Panc1 (cell line): ENCODE measurements at regions not wholly inside any gene's neighbourhood (a gene's known extent, or its start where the extent isn't known, plus 50 kb on each side); places are given as distances from the start of the nearest gene placed in this dataset.

Source experiments
- ATAC-seq: fragments of 200-7000 bp; cut with Tn5 transposase; 2 replicates; pipeline ENCODE4 v1.9.1; 2020; ENCODE audit warnings: mild to moderate bottlenecking, moderate library complexity
- BruUV-seq: library from RNA; stranded (reverse); fragments of 400-500 nt; replicated peaks from 2 replicates; lab custom pipeline; 2021; lab: Mats Ljungman, UMichigan
- CTCF ChIA-PET: fragments of 300-600 bp; sonication (Branson Sonifier 250); formaldehyde crosslinking; loops from one replicate; lab custom pipeline; 2022; ENCODE audit warnings: antibody characterized with exemption; lab: Charles Lee
- POLR2A ChIA-PET: fragments of 300-600 bp; sonication (Branson Sonifier 250); formaldehyde crosslinking; loops from one replicate; lab custom pipeline; 2022; ENCODE audit warnings: antibody characterized with exemption; lab: Charles Lee
- DNase-seq: peaks from one replicate; pipeline ENCODE4 v3.0.0-alpha.2; 2010; ENCODE audit warnings: low read depth, low spot score
- H3K27ac ChIP-seq: 2 replicates; pipeline ENCODE4 v1.5.1; 2011; ENCODE audit warnings: mild to moderate bottlenecking, low read length, inconsistent platforms
- H3K27me3 ChIP-seq: fragments of 200-500 bp; sonication (Bioruptor generic); 2 replicates; pipeline ENCODE4 v1.6.0; 2014; ENCODE audit warnings: low read length, inconsistent platforms; ENCODE audit not compliant: control insufficient read depth, insufficient read depth
- H3K36me3 ChIP-seq: fragments of 200-500 bp; sonication (Bioruptor generic); 2 replicates; pipeline ENCODE4 v1.5.1; 2014; ENCODE audit warnings: inconsistent platforms, mild to moderate bottlenecking, low read length, moderate library complexity; ENCODE audit not compliant: control insufficient read depth, insufficient read depth
- H3K4me1 ChIP-seq: 2 replicates; pipeline ENCODE4 v1.5.1; 2011; ENCODE audit warnings: inconsistent platforms, mild to moderate bottlenecking, low read length, moderate library complexity; ENCODE audit not compliant: control insufficient read depth, insufficient read depth
- H3K4me3 ChIP-seq, 2 experiments: 2 replicates each; pipeline ENCODE4 v1.5.1; 2011 to 2012; ENCODE audit warnings: low read depth in 2 of 2, low read length in 2 of 2, mild to moderate bottlenecking in 2 of 2, inconsistent platforms in 1 of 2, moderate library complexity in 1 of 2
- H3K9me3 ChIP-seq: fragments of 200-500 bp; sonication (Bioruptor generic); 2 replicates; pipeline ENCODE4 v1.5.1; 2014; ENCODE audit warnings: low read depth, mild to moderate bottlenecking, inconsistent platforms, low read length, moderate library complexity; ENCODE audit not compliant: control insufficient read depth, insufficient read depth
- CTCF ChIP-seq: fragments of 450-650 bp; IDR thresholded peaks from 2 replicates; pipeline ENCODE4 v1.5.1; 2017; ENCODE audit warnings: mild to moderate bottlenecking
- POLR2AphosphoS5 ChIP-seq: IDR thresholded peaks from 2 replicates; pipeline ENCODE4 v1.6.1; 2012; ENCODE audit warnings: mild to moderate bottlenecking, low read depth, low read length, moderate library complexity
- SIN3A ChIP-seq: IDR thresholded peaks from 2 replicates; pipeline ENCODE4 v1.6.1; 2012; ENCODE audit warnings: low read depth, mild to moderate bottlenecking, low read length, moderate library complexity, borderline replicate concordance; ENCODE audit not compliant: insufficient read depth
- TCF7L2 ChIP-seq: IDR thresholded peaks from 2 replicates; pipeline ENCODE4 v1.6.1; 2011; ENCODE audit warnings: mild to moderate bottlenecking, low read depth, low read length, inconsistent platforms
- in situ Hi-C: cut with HindIII; loops from 2 replicates; pipeline ENCODE4 v1.10.0; 2016; ENCODE audit warnings: low sequenced_read_pairs, low pct_unique_long_range_greater_than_20kb
- intact Hi-C: fragments of 100-400 bp; cut with micrococcal nuclease; formaldehyde crosslinking; loops from one replicate; pipeline ENCODE4 v1.10.0; 2022; ENCODE audit not compliant: unreplicated experiment
- TF ChIP-seq, protein P1 (sequence below), 2 experiments: IDR thresholded peaks; 2 replicates each; pipeline ENCODE4 v1.6.1; 2011 to 2012; ENCODE audit warnings: low read depth in 2 of 2, control low read depth in 1 of 2, low read length in 1 of 2, mild to moderate bottlenecking in 1 of 2, moderate library complexity in 1 of 2; ENCODE audit not compliant: insufficient read depth in 1 of 2

GRCh38 chr18:77911971-77912605 lies 662.4 kb downstream of the GALR1 start:
- in situ Hi-C loops, result no loop called here
- Histone ChIP-seq H3K4me3 (no peak overlapping the region), H3K9me3 (no peaks in the 10 kb centered on the region), H3K36me3 (no peaks in the 10 kb centered on the region), H3K27me3 (peaks cover 17% of the 10 kb centered on the region), H3K27ac (no peak overlapping the region), H3K4me1 (no peaks in the 10 kb centered on the region)
- ChIA-PET POLR2A (no interaction called here), CTCF (no interaction called here)
- no TSS peak for BruUV-seq
- intact Hi-C loops, result loop anchor here (10.0 kb wide), 1 partner anchor 1073 kb away; no protein-coding TSS in a partner anchor
- DNase-seq (no peak), ATAC-seq (no peak)
- TF ChIP-seq CTCF, result no peak
- TF ChIP-seq, protein P1, sequence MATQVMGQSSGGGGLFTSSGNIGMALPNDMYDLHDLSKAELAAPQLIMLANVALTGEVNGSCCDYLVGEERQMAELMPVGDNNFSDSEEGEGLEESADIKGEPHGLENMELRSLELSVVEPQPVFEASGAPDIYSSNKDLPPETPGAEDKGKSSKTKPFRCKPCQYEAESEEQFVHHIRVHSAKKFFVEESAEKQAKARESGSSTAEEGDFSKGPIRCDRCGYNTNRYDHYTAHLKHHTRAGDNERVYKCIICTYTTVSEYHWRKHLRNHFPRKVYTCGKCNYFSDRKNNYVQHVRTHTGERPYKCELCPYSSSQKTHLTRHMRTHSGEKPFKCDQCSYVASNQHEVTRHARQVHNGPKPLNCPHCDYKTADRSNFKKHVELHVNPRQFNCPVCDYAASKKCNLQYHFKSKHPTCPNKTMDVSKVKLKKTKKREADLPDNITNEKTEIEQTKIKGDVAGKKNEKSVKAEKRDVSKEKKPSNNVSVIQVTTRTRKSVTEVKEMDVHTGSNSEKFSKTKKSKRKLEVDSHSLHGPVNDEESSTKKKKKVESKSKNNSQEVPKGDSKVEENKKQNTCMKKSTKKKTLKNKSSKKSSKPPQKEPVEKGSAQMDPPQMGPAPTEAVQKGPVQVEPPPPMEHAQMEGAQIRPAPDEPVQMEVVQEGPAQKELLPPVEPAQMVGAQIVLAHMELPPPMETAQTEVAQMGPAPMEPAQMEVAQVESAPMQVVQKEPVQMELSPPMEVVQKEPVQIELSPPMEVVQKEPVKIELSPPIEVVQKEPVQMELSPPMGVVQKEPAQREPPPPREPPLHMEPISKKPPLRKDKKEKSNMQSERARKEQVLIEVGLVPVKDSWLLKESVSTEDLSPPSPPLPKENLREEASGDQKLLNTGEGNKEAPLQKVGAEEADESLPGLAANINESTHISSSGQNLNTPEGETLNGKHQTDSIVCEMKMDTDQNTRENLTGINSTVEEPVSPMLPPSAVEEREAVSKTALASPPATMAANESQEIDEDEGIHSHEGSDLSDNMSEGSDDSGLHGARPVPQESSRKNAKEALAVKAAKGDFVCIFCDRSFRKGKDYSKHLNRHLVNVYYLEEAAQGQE (IDR thresholded peaks at IDR 0.05; ENCODE audit: insufficient read depth in 1 of 2, low read depth in 2 of 2, low read length in 1 of 2), result no peak
- no peak for TF ChIP-seq SIN3A
- no peak for TF ChIP-seq TCF7L2
- no peak for TF ChIP-seq POLR2AphosphoS5

DNA sequence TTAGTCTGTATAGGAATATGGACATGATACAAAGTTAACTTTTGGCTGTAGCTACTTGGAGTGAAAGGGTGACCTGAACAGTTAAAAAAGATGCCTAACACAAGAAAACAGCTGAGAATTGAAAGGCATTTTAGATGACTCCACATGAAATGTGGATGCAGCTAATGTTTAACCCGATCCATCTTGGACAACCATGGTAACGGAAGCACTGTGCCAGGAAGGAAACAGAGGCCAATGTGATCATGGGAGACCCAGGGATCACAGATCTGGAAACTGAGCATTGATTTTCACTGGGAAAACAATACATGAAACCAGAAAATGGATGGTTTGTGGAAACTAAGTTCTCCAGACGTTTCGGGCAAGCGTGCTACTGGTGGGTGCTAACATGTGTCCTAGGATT lies 669.1 kb downstream of the GALR1 start:
- no peak for ATAC-seq
- Histone ChIP-seq H3K36me3 (no peaks in the 10 kb centered on the region), H3K27ac (no peak overlapping the region), H3K9me3 (no peaks in the 10 kb centered on the region), H3K4me1 (no peaks in the 10 kb centered on the region), H3K4me3 (no peak overlapping the region), H3K27me3 (peaks cover 2% of the 10 kb centered on the region)
- CTCF ChIA-PET, result no interaction called here
- no peak for DNase-seq
- TF ChIP-seq SIN3A (no peak), CTCF (no peak), POLR2AphosphoS5 (no peak), TCF7L2 (no peak)
- TF ChIP-seq, protein P1 (IDR thresholded peaks at IDR 0.05; ENCODE audit: insufficient read depth in 1 of 2, low read depth in 2 of 2, low read length in 1 of 2), result no peak
- in situ Hi-C loops, result no loop called here
- POLR2A ChIA-PET, result no interaction called here
- intact Hi-C loops, result loop anchor here (10.0 kb wide), 1 partner anchor 1066 kb away; no protein-coding TSS in a partner anchor
- no TSS peak for BruUV-seq
